Activated CD8-positive, alpha-beta T cell treated with anti-CD3 and anti-CD28 coated beads for 36 hours (primary cell): ENCODE measurements at regions not wholly inside any gene's neighbourhood (a gene's known extent, or its start where the extent isn't known, plus 50 kb on each side); places are given as distances from the start of the nearest gene placed in this dataset.

Experiments
- ATAC-seq: fragments of 200-7000 bp; cut with Tn5 transposase; one replicate; pipeline ENCODE4 v1.10.0; 2021; ENCODE audit warnings: mild to moderate bottlenecking, moderate library complexity
- CTCF ChIA-PET: fragments of 350-600 bp; sonication (Branson Sonifier 250); formaldehyde crosslinking; loops from one replicate; lab custom pipeline; 2021; ENCODE audit warnings: antibody characterized with exemption; lab: Charles Lee
- POLR2A ChIA-PET: fragments of 350-600 bp; sonication (Branson Sonifier 250); formaldehyde crosslinking; loops from one replicate; lab custom pipeline; 2021; ENCODE audit warnings: antibody characterized with exemption; lab: Charles Lee
- DNase-seq: peaks from one replicate; pipeline ENCODE4 v3.0.0-alpha.2; 2020
- H3K27ac Mint-ChIP-seq: one replicate; pipeline ENCODE4 v1.8.0; 2021; ENCODE audit warnings: mild to moderate bottlenecking, mixed read lengths
- H3K27me3 Mint-ChIP-seq: one replicate; pipeline ENCODE4 v1.8.0; 2021; ENCODE audit warnings: mixed read lengths
- H3K36me3 Mint-ChIP-seq: one replicate; pipeline ENCODE4 v1.8.0; 2021; ENCODE audit warnings: low read depth, mixed read lengths
- H3K4me1 Mint-ChIP-seq: one replicate; pipeline ENCODE4 v1.8.0; 2021; ENCODE audit warnings: low read depth, mixed read lengths
- H3K4me3 Mint-ChIP-seq: one replicate; pipeline ENCODE4 v1.8.0; 2021; ENCODE audit warnings: mild to moderate bottlenecking, moderate library complexity, mixed read lengths
- H3K9me3 Mint-ChIP-seq: one replicate; pipeline ENCODE4 v1.8.0; 2021; ENCODE audit warnings: mixed read lengths
- intact Hi-C: fragments of 100-400 bp; cut with micrococcal nuclease; formaldehyde crosslinking; loops from one replicate; pipeline ENCODE4 v1.10.0; 2022
- TF ChIP-seq, protein P1 (sequence below): fragments of 200-600 bp; IDR thresholded peaks from one replicate; pipeline ENCODE4 v1.8.0; 2022; ENCODE audit warnings: antibody characterized with exemption, mild to moderate bottlenecking

DNA sequence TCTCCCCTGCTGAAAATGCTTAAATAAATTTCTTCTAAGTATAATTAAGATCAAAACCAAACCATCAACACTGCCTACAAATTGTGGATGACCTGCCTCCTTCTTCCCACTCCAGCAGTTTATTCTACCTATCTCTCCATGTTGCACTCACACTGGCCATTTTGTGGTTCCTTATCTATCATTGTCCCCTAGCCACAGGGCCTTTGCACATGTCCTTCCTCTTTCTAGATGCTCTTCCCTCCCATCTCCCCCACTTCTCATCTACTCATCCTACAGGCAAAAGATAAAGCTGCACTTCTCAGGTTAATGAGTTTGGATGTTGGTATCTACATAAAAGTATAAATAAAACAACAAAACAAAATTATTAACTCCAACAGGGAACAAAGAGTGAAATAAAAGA lies 70.6 kb upstream of the CCNG1 start:
- Mint-ChIP-seq H3K27me3 (peaks cover 6% of the 10 kb centered on the region), H3K4me1 (no peaks in the 10 kb centered on the region), H3K4me3 (no peak overlapping the region), H3K27ac (no peak overlapping the region), H3K9me3 (peaks cover 4% of the 10 kb centered on the region), H3K36me3 (no peaks in the 10 kb centered on the region)
- intact Hi-C loops: no loop called here
- TF ChIP-seq, protein P1, sequence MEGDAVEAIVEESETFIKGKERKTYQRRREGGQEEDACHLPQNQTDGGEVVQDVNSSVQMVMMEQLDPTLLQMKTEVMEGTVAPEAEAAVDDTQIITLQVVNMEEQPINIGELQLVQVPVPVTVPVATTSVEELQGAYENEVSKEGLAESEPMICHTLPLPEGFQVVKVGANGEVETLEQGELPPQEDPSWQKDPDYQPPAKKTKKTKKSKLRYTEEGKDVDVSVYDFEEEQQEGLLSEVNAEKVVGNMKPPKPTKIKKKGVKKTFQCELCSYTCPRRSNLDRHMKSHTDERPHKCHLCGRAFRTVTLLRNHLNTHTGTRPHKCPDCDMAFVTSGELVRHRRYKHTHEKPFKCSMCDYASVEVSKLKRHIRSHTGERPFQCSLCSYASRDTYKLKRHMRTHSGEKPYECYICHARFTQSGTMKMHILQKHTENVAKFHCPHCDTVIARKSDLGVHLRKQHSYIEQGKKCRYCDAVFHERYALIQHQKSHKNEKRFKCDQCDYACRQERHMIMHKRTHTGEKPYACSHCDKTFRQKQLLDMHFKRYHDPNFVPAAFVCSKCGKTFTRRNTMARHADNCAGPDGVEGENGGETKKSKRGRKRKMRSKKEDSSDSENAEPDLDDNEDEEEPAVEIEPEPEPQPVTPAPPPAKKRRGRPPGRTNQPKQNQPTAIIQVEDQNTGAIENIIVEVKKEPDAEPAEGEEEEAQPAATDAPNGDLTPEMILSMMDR: no peak
- ChIA-PET CTCF (interaction anchor here (1.5 kb wide), 1 partner anchor 19 kb away, joined by 3 read pairs; no protein-coding TSS in a partner anchor), POLR2A (no interaction called here)
- ATAC-seq: no peak
- no peak for DNase-seq

- H3K36me3 Mint-ChIP-seq: no peaks in the 10 kb centered on the region
- no peak overlapping the region for H3K4me3 Mint-ChIP-seq
- H3K27ac Mint-ChIP-seq: no peak overlapping the region
- ChIA-PET CTCF (no interaction called here), POLR2A (no interaction called here)
- intact Hi-C loops: no loop called here
- DNase-seq (no peak), ATAC-seq (no peak)
- peaks cover 4% of the 10 kb centered on the region for H3K9me3 Mint-ChIP-seq
- TF ChIP-seq, protein P1: no peak
- H3K4me1 Mint-ChIP-seq: no peaks in the 10 kb centered on the region
- H3K27me3 Mint-ChIP-seq: peaks cover 3% of the 10 kb centered on the region
These were observed 67.5 kb upstream of the CCNG1 start for GRCh38 chr5:163369776-163370385.

GRCh38 chr5:163373436-163374084 lies 63.8 kb upstream of the CCNG1 start:
- no peaks in the 10 kb centered on the region for H3K27me3 Mint-ChIP-seq
- ChIA-PET POLR2A (no interaction called here), CTCF (no interaction called here)
- H3K9me3 Mint-ChIP-seq: peaks cover 1% of the 10 kb centered on the region
- no peaks in the 10 kb centered on the region for H3K4me1 Mint-ChIP-seq
- DNase-seq (no peak), ATAC-seq (no peak)
- H3K4me3 Mint-ChIP-seq: no peak overlapping the region
- TF ChIP-seq, protein P1: no peak
- H3K36me3 Mint-ChIP-seq: no peaks in the 10 kb centered on the region
- intact Hi-C loops: no loop called here
- H3K27ac Mint-ChIP-seq: no peak overlapping the region

GRCh38 chr5:163377982-163378381 lies 59.4 kb upstream of the CCNG1 start:
- intact Hi-C loops: no loop called here
- Mint-ChIP-seq H3K9me3 (no peaks in the 10 kb centered on the region), H3K36me3 (no peaks in the 10 kb centered on the region), H3K27me3 (peaks cover 5% of the 10 kb centered on the region), H3K4me1 (no peaks in the 10 kb centered on the region), H3K4me3 (no peak overlapping the region), H3K27ac (no peak overlapping the region)
- DNase-seq (no peak), ATAC-seq (no peak)
- TF ChIP-seq, protein P1: no peak
- ChIA-PET CTCF (no interaction called here), POLR2A (no interaction called here)
